Glutamatergic neuron (in vitro differentiated cells): ENCODE measurements at regions not wholly inside any gene's neighbourhood (a gene's known extent, or its start where the extent isn't known, plus 50 kb on each side); places are given as distances from the start of the nearest gene placed in this dataset.

Experiments
- DNase-seq: peaks from one replicate; pipeline ENCODE4 v3.0.0; 2022
- H3K27ac Mint-ChIP-seq: one replicate; pipeline ENCODE4 v1.8.0; 2020; ENCODE audit warnings: mild to moderate bottlenecking, mixed read lengths, inconsistent platforms; ENCODE audit not compliant: unreplicated experiment
- H3K27me3 Mint-ChIP-seq: one replicate; pipeline ENCODE4 v1.8.0; 2020; ENCODE audit warnings: mild to moderate bottlenecking, moderate library complexity, mixed read lengths, inconsistent platforms; ENCODE audit not compliant: unreplicated experiment
- H3K36me3 Mint-ChIP-seq: one replicate; pipeline ENCODE4 v1.8.0; 2020; ENCODE audit warnings: mild to moderate bottlenecking, mixed read lengths, inconsistent platforms; ENCODE audit not compliant: unreplicated experiment
- H3K4me1 Mint-ChIP-seq: one replicate; pipeline ENCODE4 v1.8.0; 2020; ENCODE audit warnings: mild to moderate bottlenecking, low read depth, mixed read lengths, inconsistent platforms; ENCODE audit not compliant: unreplicated experiment
- H3K4me3 Mint-ChIP-seq: one replicate; pipeline ENCODE4 v1.8.0; 2020; ENCODE audit warnings: mild to moderate bottlenecking, mixed read lengths, inconsistent platforms; ENCODE audit not compliant: unreplicated experiment
- H3K9me3 Mint-ChIP-seq: one replicate; pipeline ENCODE4 v1.8.0; 2020; ENCODE audit warnings: mild to moderate bottlenecking, moderate library complexity, mixed read lengths, inconsistent platforms; ENCODE audit not compliant: unreplicated experiment
- TF ChIP-seq, protein P1 (sequence below): fragments of 200-600 bp; sonication (generic); IDR thresholded peaks from one replicate; pipeline ENCODE4 v1.5.0; 2021; ENCODE audit not compliant: partially characterized antibody, unreplicated experiment

DNA sequence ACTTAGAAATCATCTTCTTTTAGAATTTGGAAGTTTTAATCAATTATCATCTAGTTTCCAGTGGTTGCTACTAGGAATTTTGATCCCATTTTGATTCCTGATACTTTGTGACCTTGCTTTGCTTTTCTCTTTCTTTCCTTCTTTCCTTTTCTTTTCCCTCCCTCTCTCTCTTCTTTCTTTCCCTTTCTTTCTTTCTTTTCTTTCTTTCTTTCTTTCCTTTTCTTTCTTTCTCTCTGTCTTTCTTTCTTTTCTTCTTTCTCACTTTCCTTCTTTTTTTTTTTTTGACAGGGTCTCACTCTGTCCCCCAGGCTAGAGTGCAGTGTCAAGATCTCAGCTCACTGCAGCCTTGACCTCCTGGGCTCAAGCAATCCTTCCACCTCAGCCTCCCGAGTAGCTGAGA lies 81.5 kb upstream of the OSBPL8 start:
- Mint-ChIP-seq H3K9me3 (peaks cover 3% of the 10 kb centered on the region), H3K4me3 (no peak overlapping the region), H3K27me3 (peaks cover 5% of the 10 kb centered on the region)

DNA sequence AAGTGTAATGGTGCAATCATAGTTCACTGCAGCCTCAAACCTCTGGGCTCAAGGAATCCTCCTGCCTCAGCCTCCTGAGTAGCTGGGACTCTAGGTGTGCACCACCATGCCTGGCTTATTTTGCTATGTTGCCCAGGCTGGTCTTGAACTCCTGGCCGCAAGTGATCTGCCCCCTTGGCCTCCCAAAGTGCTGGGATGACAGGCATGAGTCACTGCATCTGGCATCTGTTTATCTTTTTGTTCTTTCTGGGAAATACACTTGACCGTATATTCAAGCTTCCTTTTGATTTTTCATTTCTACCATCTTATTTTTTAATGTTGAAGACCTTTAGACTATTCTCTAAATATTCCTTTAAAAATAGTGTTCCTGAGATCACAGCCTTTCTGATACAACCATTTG lies 82.4 kb upstream of the OSBPL8 start:
- TF ChIP-seq, protein P1, sequence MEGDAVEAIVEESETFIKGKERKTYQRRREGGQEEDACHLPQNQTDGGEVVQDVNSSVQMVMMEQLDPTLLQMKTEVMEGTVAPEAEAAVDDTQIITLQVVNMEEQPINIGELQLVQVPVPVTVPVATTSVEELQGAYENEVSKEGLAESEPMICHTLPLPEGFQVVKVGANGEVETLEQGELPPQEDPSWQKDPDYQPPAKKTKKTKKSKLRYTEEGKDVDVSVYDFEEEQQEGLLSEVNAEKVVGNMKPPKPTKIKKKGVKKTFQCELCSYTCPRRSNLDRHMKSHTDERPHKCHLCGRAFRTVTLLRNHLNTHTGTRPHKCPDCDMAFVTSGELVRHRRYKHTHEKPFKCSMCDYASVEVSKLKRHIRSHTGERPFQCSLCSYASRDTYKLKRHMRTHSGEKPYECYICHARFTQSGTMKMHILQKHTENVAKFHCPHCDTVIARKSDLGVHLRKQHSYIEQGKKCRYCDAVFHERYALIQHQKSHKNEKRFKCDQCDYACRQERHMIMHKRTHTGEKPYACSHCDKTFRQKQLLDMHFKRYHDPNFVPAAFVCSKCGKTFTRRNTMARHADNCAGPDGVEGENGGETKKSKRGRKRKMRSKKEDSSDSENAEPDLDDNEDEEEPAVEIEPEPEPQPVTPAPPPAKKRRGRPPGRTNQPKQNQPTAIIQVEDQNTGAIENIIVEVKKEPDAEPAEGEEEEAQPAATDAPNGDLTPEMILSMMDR, result no peak
- Mint-ChIP-seq H3K4me1 (no peaks in the 10 kb centered on the region), H3K27me3 (peaks cover 5% of the 10 kb centered on the region), H3K9me3 (peaks cover 4% of the 10 kb centered on the region), H3K4me3 (no peak overlapping the region), H3K36me3 (no peaks in the 10 kb centered on the region), H3K27ac (no peak overlapping the region)
- no peak for DNase-seq

More for the DNA sequence above, 81.5 kb upstream of the OSBPL8 start:
- H3K27ac Mint-ChIP-seq, result no peak overlapping the region
- DNase-seq, result no peak
- TF ChIP-seq, protein P1, result no peak
- H3K4me1 Mint-ChIP-seq, result peaks cover 1% of the 10 kb centered on the region
- H3K36me3 Mint-ChIP-seq, result no peaks in the 10 kb centered on the region

GRCh38 chr12:76643438-76643837 lies 83.9 kb upstream of the OSBPL8 start:
- no peak overlapping the region for H3K27ac Mint-ChIP-seq
- TF ChIP-seq, protein P1, result no peak
- peaks cover 5% of the 10 kb centered on the region for H3K27me3 Mint-ChIP-seq
- H3K4me3 Mint-ChIP-seq, result no peak overlapping the region
- no peak for DNase-seq
- H3K36me3 Mint-ChIP-seq, result no peaks in the 10 kb centered on the region
- peaks cover 4% of the 10 kb centered on the region for H3K9me3 Mint-ChIP-seq
- H3K4me1 Mint-ChIP-seq, result no peaks in the 10 kb centered on the region

- peaks cover 5% of the 10 kb centered on the region for H3K27me3 Mint-ChIP-seq
- peaks cover 5% of the 10 kb centered on the region for H3K4me1 Mint-ChIP-seq
- no peak for DNase-seq
- no peak overlapping the region for H3K4me3 Mint-ChIP-seq
- no peak overlapping the region for H3K27ac Mint-ChIP-seq
- H3K36me3 Mint-ChIP-seq, result no peaks in the 10 kb centered on the region
- TF ChIP-seq, protein P1, result no peak
- H3K9me3 Mint-ChIP-seq, result peaks cover 3% of the 10 kb centered on the region
These were observed 85.4 kb upstream of the OSBPL8 start for GRCh38 chr12:76644950-76645349.

- Mint-ChIP-seq H3K36me3 (no peaks in the 10 kb centered on the region), H3K4me1 (peaks cover 12% of the 10 kb centered on the region), H3K27ac (no peak overlapping the region), H3K27me3 (peaks cover 4% of the 10 kb centered on the region), H3K9me3 (peaks cover 2% of the 10 kb centered on the region), H3K4me3 (no peak overlapping the region)
- no peak for DNase-seq
- TF ChIP-seq, protein P1, result no peak
These were observed 86.4 kb upstream of the OSBPL8 start for GRCh38 chr12:76645934-76646333.
